HepG2 (cell line): ENCODE measurements at regions not wholly inside any gene's neighbourhood (a gene's known extent, or its start where the extent isn't known, plus 50 kb on each side); places are given as distances from the start of the nearest gene placed in this dataset.

ENCODE experiments used
- CBX5 ChIP-seq: sonication (generic); formaldehyde crosslinking; IDR thresholded peaks from 2 replicates; pipeline ENCODE4 v1.4.0; 2020; ENCODE audit warnings: missing genetic modification reagents, borderline replicate concordance
- CEBPB ChIP-seq: IDR thresholded peaks from 2 replicates; pipeline ENCODE4 v1.6.1; 2011; ENCODE audit warnings: low read depth, low read length, improper control_type of control experiment, borderline replicate concordance
- CTCF ChIP-seq: sonication (generic); formaldehyde crosslinking; IDR thresholded peaks from 2 replicates; pipeline ENCODE4 v1.5.0; 2020; ENCODE audit warnings: mild to moderate bottlenecking, missing genetic modification reagents, moderate library complexity
- JUN ChIP-seq: sonication (generic); formaldehyde crosslinking; IDR thresholded peaks from 2 replicates; pipeline ENCODE4 v1.4.0; 2020; ENCODE audit warnings: mild to moderate bottlenecking, missing genetic modification reagents
- MED1 ChIP-seq: sonication (generic); formaldehyde crosslinking; IDR thresholded peaks from 2 replicates; pipeline ENCODE4 v1.4.0; 2020; ENCODE audit warnings: missing genetic modification reagents
- PCBP1 ChIP-seq: fragments of 200-400 bp; formaldehyde crosslinking; IDR thresholded peaks from 2 replicates; pipeline ENCODE4 v1.6.1; 2017; ENCODE audit warnings: mild to moderate bottlenecking, low read depth, low read length, borderline replicate concordance
- POLR2AphosphoS5 ChIP-seq: IDR thresholded peaks from 2 replicates; pipeline ENCODE4 v1.6.1; 2012; ENCODE audit warnings: low read depth, low read length
- SMAD9 ChIP-seq: sonication (generic); formaldehyde crosslinking; IDR thresholded peaks from 2 replicates; pipeline ENCODE4 v1.5.1; 2020; ENCODE audit warnings: mild to moderate bottlenecking, missing genetic modification reagents
- ZBTB40 ChIP-seq, 2 experiments: fragments of 450-650 bp in 1 of 2; sonication (generic) in 1 of 2; formaldehyde crosslinking in 1 of 2; IDR thresholded peaks; 2 replicates each; pipeline versions ENCODE4 v1.6.1 to v1.8.0; 2016 to 2022; ENCODE audit warnings: antibody characterized with exemption in 1 of 2, mild to moderate bottlenecking in 1 of 2, missing genetic modification reagents in 1 of 2
- ZBTB42 ChIP-seq: sonication (generic); formaldehyde crosslinking; IDR thresholded peaks from 2 replicates; pipeline ENCODE4 v1.5.0; 2020; ENCODE audit warnings: mild to moderate bottlenecking, missing genetic modification reagents
- ZNF549 ChIP-seq: sonication (generic); formaldehyde crosslinking; IDR thresholded peaks from 2 replicates; pipeline ENCODE4 v1.5.0; 2020; ENCODE audit warnings: missing genetic modification reagents
- TF ChIP-seq, protein P1 (sequence below): sonication (generic); formaldehyde crosslinking; IDR thresholded peaks from 2 replicates; pipeline ENCODE4 v1.8.1; 2023; ENCODE audit warnings: missing genetic modification reagents, inconsistent platforms, borderline replicate concordance
- TF ChIP-seq, protein P2 (sequence below): sonication (generic); formaldehyde crosslinking; IDR thresholded peaks from 2 replicates; pipeline ENCODE4 v1.4.0; 2020; ENCODE audit warnings: missing genetic modification reagents
- TF ChIP-seq, protein P3 (sequence below): sonication (generic); formaldehyde crosslinking; IDR thresholded peaks from 2 replicates; pipeline ENCODE4 v1.4.0; 2020; ENCODE audit warnings: mild to moderate bottlenecking, missing genetic modification reagents

- TF ChIP-seq CTCF (no peak), PCBP1 (no peak), ZBTB40 (IDR thresholded peaks at IDR 0.05) (no peak), ZBTB40 (CRISPR knock-in tag; IDR thresholded peaks at IDR 0.05) (no peak), JUN (CRISPR knock-in tag) (no peak), ZBTB42 (no peak), ZNF549 (CRISPR knock-in tag) (no peak), SMAD9 (CRISPR knock-in tag) (no peak), POLR2AphosphoS5 (no peak), MED1 (CRISPR knock-in tag) (no peak), CBX5 (no peak), CEBPB (no peak)
- TF ChIP-seq, protein P1, sequence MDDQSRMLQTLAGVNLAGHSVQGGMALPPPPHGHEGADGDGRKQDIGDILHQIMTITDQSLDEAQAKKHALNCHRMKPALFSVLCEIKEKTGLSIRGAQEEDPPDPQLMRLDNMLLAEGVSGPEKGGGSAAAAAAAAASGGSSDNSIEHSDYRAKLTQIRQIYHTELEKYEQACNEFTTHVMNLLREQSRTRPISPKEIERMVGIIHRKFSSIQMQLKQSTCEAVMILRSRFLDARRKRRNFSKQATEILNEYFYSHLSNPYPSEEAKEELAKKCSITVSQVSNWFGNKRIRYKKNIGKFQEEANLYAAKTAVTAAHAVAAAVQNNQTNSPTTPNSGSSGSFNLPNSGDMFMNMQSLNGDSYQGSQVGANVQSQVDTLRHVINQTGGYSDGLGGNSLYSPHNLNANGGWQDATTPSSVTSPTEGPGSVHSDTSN (CRISPR knock-in tag): no peak
- TF ChIP-seq, protein P2, sequence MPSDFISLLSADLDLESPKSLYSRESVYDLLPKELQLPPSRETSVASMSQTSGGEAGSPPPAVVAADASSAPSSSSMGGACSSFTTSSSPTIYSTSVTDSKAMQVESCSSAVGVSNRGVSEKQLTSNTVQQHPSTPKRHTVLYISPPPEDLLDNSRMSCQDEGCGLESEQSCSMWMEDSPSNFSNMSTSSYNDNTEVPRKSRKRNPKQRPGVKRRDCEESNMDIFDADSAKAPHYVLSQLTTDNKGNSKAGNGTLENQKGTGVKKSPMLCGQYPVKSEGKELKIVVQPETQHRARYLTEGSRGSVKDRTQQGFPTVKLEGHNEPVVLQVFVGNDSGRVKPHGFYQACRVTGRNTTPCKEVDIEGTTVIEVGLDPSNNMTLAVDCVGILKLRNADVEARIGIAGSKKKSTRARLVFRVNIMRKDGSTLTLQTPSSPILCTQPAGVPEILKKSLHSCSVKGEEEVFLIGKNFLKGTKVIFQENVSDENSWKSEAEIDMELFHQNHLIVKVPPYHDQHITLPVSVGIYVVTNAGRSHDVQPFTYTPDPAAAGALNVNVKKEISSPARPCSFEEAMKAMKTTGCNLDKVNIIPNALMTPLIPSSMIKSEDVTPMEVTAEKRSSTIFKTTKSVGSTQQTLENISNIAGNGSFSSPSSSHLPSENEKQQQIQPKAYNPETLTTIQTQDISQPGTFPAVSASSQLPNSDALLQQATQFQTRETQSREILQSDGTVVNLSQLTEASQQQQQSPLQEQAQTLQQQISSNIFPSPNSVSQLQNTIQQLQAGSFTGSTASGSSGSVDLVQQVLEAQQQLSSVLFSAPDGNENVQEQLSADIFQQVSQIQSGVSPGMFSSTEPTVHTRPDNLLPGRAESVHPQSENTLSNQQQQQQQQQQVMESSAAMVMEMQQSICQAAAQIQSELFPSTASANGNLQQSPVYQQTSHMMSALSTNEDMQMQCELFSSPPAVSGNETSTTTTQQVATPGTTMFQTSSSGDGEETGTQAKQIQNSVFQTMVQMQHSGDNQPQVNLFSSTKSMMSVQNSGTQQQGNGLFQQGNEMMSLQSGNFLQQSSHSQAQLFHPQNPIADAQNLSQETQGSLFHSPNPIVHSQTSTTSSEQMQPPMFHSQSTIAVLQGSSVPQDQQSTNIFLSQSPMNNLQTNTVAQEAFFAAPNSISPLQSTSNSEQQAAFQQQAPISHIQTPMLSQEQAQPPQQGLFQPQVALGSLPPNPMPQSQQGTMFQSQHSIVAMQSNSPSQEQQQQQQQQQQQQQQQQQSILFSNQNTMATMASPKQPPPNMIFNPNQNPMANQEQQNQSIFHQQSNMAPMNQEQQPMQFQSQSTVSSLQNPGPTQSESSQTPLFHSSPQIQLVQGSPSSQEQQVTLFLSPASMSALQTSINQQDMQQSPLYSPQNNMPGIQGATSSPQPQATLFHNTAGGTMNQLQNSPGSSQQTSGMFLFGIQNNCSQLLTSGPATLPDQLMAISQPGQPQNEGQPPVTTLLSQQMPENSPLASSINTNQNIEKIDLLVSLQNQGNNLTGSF: no peak
- TF ChIP-seq, protein P3, sequence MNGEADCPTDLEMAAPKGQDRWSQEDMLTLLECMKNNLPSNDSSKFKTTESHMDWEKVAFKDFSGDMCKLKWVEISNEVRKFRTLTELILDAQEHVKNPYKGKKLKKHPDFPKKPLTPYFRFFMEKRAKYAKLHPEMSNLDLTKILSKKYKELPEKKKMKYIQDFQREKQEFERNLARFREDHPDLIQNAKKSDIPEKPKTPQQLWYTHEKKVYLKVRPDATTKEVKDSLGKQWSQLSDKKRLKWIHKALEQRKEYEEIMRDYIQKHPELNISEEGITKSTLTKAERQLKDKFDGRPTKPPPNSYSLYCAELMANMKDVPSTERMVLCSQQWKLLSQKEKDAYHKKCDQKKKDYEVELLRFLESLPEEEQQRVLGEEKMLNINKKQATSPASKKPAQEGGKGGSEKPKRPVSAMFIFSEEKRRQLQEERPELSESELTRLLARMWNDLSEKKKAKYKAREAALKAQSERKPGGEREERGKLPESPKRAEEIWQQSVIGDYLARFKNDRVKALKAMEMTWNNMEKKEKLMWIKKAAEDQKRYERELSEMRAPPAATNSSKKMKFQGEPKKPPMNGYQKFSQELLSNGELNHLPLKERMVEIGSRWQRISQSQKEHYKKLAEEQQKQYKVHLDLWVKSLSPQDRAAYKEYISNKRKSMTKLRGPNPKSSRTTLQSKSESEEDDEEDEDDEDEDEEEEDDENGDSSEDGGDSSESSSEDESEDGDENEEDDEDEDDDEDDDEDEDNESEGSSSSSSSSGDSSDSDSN (CRISPR knock-in tag): no peak
Observed at GRCh38 chr3:102577082-102577789, 142.4 kb downstream of the ZPLD1 start.
